HG03103 (cell line): ENCODE measurements at regions not wholly inside any gene's neighbourhood (a gene's known extent, or its start where the extent isn't known, plus 50 kb on each side); places are given as distances from the start of the nearest gene placed in this dataset.
"Not testable (repeated sequence)": the region's sequence is repeated elsewhere in the genome, so short reads cannot be mapped to it uniquely, and the experiment has no call there.

ENCODE experiments used
- ATAC-seq: cut with Tn5 transposase; IDR thresholded peaks from one replicate; pipeline ENCODE4 v1.9.1; 2021; ENCODE audit warnings: low read depth; ENCODE audit not compliant: unreplicated experiment

DNA sequence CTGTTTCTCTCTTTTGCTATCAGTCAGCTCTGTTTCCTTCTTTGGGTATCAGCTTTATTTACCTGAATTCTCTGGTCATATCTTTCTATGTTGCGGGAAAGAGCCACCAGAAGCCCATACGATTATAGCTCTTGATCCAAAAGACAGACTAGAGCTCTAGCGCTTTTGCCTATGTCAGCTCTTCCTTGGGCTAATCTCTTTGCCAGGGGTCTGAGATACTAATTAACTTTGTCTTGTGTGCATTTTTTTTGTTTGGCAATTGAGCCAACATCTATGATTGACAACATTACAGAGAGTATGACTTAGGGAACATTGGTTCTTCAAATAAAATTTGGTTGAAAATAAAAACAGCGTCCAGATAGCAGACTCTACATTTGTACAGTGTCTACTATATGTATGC is 603.0 kb downstream of the KCTD16 start:
- ATAC-seq: no peak

- ATAC-seq: no peak
These were observed 601.1 kb downstream of the KCTD16 start for GRCh38 chr5:144771802-144772201.

DNA sequence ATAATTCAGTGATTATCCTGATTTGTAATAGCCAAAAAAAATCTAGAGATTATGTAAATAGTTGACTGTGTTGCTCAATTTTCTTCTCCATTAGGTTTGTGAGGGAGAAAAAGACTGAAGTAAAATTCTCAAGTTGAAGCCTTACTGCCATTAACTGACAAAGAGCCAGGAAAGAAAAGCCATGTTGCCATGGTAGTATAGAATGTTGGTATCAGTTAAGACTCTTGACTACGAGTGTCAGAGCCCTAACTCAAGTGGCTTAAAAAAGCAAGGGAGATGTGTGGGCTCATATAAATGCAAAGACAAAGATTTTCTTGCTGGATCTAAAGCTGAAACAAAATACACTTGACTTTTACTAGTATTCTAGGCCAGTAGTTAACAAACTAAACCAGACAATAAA is 571.7 kb downstream of the KCTD16 start:
- no peak for ATAC-seq

DNA sequence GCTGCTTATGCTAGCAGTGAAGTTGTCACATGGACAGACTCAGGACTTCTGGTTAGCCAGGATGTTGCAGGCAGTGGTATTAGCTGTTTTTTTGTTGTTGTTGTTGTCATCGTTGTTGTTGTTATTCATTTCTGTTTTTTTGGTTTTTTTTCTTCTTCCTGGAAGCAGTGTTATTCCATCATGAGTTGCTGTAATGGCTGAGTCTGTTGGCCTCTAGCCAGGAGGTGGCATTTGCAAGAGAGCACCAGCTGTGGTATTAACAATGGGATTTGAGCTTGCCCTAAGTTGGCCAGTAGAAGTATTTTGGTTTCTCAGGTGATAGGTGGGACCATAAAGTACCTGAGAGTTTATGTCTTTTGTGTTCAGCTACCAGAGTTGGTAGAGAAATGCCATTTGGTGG is 561.1 kb downstream of the KCTD16 start:
- ATAC-seq: no peak

GRCh38 chr5:144712090-144712489 is 541.4 kb downstream of the KCTD16 start:
- peak; percentile 89 for ATAC-seq

DNA sequence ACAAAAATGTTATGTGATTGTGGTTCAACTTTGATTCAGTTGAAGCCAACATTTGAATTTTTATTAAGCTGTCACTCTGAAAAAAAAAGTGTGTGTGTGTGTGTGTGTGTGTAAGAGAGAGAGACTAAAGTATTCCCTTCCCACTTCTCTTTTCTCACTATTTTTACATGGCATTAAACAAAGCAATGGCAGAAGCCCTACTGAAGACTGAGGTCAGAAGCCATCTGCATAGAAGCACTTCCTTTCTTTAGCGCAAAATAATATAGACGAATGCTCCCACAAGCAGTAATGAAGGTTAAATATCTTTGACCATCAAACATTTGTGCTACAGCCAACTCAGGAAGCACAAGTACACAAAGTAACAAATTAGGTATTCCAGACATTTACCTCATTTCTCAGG is 540.5 kb downstream of the KCTD16 start:
- ATAC-seq: no peak

GRCh38 chr5:144710637-144711036 is 540.0 kb downstream of the KCTD16 start:
- ATAC-seq: no peak

DNA sequence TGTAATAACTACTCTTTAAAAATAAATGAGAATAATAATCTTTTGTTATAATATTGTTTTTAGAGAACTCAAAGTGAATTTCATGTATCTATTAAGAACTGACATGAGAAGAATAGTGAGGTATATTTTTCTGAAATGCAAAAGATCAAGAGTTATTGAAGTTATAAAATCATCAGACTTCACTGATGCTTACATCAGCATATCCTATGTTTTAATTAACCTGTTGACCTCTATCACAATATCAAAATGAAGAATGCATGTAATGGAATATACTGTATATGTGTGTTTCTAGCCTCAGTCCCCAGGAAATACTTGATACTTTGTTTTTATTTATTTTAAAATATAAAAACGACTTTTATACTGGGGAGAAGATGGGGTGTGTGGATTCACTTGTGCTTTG is 533.1 kb downstream of the KCTD16 start:
- ATAC-seq: no peak

DNA sequence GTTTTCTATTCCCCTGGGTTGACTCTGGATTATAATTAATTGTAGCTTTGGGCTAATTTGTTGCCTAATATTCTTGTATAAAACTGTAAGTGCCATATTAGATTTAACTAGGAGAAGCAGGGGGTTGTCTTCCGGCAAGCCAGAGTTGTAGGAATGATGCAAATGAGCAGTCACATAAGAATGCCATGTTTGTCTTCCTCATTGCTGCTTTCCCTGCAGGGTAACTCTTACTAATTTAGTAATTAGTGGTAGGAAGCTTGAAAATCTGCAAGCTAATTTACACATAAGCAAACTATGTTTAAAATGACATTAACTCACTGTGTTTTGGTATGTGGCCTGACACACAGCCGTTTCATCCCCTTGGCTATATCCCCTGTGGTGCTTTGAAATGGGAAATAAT is 527.8 kb downstream of the KCTD16 start:
- ATAC-seq: no peak

- no peak for ATAC-seq
These were observed 527.2 kb downstream of the KCTD16 start for GRCh38 chr5:144697847-144698262.

GRCh38 chr5:144691936-144692335 is 521.3 kb downstream of the KCTD16 start:
- ATAC-seq: no peak

DNA sequence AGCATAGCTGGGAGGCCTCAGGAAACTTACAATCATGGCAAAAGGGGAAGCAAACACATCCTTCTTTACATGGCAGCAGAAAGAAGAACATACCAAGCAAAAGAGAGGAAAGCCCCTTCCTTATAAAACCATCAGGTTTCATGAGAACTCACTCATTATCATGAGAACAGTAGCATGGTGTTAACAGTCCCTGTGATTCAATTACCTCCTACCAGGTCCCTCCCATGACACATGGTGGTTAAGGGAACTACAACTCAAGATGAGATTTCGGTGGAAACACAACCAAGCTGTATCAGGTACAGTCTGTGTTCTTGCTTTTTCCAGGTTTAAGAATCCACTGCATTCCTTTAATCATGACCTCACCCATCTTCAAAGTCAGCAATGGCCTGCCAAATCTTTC is 514.2 kb downstream of the KCTD16 start:
- ATAC-seq: no peak

GRCh38 chr5:144680711-144681110 is 510.0 kb downstream of the KCTD16 start:
- ATAC-seq: no peak

DNA sequence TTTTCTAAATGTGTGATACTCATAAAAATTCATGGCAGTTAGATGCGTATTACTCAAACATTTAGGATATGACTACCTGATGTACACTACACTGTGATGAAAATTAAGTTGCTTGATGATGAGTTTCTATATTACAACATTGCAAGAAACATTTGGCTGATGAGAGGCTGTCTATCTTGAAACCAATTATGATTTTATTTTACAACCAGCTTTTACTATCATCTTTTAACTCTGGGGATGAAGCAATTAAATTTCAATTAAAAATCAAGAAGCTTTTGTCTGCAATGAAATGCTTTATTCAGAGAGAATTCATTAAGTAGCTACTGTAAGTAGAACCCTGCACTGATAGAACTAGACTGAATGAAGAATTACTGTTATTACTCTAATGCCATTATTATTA is 500.4 kb downstream of the KCTD16 start:
- ATAC-seq: no peak

DNA sequence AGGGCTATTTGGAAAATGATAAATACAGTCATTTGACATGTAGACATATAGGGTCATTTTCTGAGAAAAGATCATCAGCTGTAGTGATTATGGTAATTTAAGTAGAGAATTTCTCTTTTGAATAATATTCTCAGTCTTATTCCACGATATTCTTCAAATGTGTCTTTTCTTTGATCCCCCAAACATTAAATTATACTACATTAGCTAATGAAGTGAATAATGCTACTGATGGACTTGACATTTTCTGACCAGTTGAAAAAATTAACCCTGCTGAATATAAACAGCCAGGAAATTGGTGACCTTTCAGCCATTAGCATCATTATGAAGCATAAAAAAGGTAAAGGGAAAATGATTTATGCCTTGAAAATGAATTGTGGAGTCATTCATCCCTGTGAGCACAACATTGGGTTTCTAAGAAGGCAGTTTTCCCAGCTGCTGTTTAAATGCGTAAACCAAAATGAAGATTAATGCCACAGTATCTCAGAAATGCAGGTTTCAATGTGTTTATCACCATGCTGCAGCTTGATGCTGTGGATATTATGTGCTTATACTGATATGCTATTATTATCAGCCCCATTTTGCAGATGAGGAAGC is 489.1 kb downstream of the KCTD16 start:
- ATAC-seq: no peak

DNA sequence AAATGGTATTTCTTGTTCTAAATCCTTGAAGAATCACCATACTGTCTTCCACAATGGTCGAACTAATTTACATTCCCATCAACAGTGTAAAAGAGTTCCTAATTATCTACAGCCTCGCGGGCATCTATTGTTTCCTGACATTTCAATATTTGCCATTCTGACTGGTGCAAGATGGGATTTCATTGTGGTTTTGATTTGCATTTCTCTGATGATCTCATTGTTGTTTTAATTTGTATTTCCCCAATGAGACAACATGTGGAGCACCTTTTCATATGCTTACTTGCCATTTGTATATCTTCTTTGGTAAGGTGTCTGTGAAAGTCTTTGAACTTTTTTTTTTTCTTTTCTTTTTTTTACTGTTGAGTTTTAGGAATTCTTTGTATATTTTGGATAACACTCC is 473.6 kb downstream of the KCTD16 start:
- no peak for ATAC-seq

- no peak for ATAC-seq
These were observed 468.1 kb downstream of the KCTD16 start for GRCh38 chr5:144638787-144639186.

GRCh38 chr5:144634138-144634537 is 463.5 kb downstream of the KCTD16 start:
- no peak for ATAC-seq

- ATAC-seq: no peak
These were observed 427.9 kb downstream of the KCTD16 start for GRCh38 chr5:144598451-144599068.

GRCh38 chr5:144596517-144596916 is 425.8 kb downstream of the KCTD16 start:
- ATAC-seq: no peak

DNA sequence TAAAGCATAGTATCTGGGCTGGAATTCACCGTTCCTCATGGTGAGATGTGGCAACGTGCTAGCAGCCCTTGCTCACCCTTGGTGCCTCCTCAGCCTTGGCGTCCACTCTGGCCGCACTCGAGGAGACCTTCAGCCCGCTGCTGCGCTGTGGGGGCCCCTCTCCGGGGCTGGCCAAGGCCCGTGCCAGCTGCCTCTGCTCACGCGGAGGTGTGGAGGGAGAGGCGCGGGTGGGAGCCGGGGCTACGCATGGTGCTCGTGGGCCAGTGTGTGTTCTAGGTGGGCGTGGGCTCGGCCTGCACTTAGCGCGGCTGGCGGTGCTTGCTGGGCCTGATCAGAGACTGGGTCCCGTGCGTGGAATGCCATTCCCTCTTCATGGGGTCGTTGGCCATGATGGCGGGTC is 424.2 kb downstream of the KCTD16 start:
- no peak for ATAC-seq

GRCh38 chr5:144594234-144594633 is 423.6 kb downstream of the KCTD16 start:
- ATAC-seq: not testable (repeated sequence)

- no peak for ATAC-seq
These were observed 415.0 kb downstream of the KCTD16 start for GRCh38 chr5:144585681-144586080.
